Stimulated activated CD8-positive, alpha-beta memory T cell treated with anti-CD3 and anti-CD28 coated beads, Interleukin-7, amount 100 ng/mL, for 24 hours (primary cell): ENCODE measurements at regions not wholly inside any gene's neighbourhood (a gene's known extent, or its start where the extent isn't known, plus 50 kb on each side); places are given as distances from the start of the nearest gene placed in this dataset.
"Not testable (repeated sequence)": the region's sequence is repeated elsewhere in the genome, so short reads cannot be mapped to it uniquely, and the experiment has no call there.

Source experiments
- DNase-seq: peaks from one replicate; pipeline ENCODE4 v3.0.0-alpha.2; 2020; ENCODE audit warnings: low read depth

- no peak for DNase-seq
Observed at GRCh38 chr11:36783808-36784207, 185.8 kb upstream of the RAG2 start.

- DNase-seq, result no peak
Observed at GRCh38 chr11:36779791-36780190, 181.8 kb upstream of the RAG2 start.

DNA sequence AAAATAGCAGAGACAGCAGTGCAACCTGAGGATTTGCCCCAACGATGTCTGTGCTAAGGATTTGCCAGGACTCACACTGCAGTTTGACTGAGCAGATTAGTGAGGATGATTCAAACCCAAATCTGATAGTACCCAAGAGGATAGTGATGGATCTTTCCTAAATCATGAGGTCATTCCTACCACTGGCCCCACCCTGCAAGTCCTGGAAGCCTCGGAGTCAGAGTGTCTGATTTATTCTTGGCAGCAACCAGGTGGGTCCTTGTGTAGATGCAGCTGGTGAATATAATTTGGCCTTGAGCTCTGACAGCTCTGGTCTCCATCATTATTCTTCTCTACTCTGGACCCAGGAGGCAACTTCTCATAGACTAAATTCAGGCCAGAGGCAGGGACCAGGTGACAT lies 179.3 kb upstream of the RAG2 start:
- no peak for DNase-seq

DNA sequence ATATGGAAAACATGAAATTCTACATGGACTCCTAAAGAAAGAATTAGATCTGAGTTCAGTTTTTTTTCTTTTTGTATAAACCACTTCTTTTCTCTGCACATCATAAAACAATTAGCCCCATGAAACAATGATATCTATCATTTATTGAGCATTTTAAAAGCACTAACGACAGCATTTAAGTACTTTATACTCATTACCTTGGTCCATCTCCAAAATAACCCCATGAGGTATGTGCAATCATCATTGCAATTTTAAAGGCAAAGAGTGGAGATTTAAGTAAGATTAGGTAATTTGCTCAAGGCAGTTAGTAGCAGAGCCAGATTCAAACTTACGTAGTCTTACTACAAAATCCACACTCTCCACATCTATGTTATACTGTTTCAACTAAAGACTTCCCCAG lies 177.7 kb upstream of the RAG2 start:
- no peak for DNase-seq

DNA sequence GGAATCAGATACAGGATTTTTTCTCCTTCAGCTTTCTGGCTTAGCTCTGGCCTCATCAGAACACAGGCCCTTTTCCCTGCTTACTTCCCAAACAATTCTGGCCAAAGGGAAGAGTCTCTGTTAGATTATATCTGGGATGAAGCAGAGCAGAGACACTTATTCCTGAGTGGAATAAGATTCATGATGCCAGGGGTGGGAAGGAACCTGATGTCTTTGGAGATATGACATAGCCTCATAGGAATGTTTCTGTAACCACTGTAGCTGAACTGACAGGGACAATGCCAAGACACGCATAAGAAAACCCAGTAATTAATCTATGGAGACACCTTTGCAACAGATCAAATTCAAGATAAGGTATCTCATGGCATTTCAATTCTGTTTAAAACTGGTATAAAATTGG lies 177.1 kb upstream of the RAG2 start:
- DNase-seq, result no peak

DNA sequence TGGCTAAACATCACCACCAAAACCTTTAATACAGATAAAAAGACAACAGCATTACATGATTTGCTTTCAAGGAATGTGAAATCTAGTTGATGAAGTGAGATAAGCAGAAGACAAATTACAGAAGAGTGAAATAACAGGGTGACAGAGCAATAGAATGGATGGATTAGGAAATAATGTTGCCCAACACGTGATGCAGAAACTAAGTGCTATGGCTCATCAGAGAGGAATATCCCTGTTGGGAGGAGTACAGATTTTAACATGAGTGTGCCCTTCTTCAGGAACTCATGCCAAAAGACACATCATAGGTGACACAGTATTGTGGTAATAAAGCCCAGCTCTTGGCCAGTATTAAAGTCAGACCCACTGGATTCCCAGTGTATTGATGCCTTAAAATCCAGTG lies 176.6 kb upstream of the RAG2 start:
- no peak for DNase-seq

DNA sequence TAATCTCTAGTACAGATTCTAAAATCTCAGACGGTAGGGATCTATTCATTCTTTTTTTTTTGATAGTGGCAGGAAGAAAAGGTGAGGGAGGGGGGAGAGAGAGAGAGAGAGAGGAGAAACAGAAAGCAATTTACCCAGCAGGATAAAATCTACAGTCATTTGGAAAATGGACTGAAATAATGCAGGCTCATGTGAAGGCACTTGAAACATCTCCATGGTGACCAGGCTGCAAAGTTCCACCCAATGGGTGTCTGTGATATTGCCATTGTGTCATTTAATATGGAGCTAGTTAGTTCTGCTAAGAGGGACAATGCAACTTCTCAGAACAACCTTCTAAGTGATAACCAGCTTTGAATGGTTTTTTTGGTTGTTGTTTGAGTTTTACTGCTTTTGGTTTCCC lies 165.2 kb upstream of the RAG2 start:
- DNase-seq, result no peak

GRCh38 chr11:36757075-36757474 lies 159.0 kb upstream of the RAG2 start:
- DNase-seq, result no peak

DNA sequence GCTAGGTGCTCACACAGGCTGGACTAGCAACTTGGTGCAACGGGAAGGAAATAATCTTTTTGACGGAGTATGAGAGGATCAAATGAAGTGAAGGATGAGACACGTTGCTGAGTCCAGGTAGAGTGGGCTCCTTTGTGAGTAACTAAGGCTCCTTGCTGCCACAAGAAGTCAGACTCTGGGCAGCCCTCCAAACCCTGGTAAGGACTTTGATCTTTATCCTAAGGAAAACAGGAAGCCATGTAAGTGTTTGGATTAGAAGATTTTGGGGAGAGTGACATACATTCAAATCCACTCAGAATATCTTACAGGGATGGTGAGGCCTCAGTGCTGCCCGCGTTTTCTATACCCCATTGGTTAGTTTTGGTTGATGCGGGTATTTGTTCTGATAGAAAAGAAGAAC lies 155.9 kb upstream of the RAG2 start:
- no peak for DNase-seq

DNA sequence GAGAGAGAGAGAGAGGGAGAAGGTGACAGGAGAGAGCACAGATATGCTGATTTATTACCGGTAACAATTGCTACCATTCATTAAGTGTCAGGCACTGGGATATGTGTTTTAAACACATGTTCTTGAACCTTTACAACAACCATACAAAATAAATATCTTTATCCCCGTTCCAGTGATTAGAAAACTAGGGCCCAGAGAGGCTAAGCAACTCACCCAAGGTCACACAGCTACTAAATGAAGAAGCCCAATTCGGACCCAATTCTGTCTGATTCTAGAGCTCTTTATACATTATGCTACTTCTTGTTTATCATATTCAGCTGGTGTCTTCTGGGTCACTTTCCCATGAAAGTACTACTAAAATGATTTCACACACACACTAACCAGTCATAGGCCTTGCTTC lies 154.0 kb upstream of the RAG2 start:
- DNase-seq, result no peak

- DNase-seq, result no peak
Observed at GRCh38 chr11:36751335-36751781, 153.3 kb upstream of the RAG2 start.

- no peak for DNase-seq
Observed at GRCh38 chr11:36750349-36750748, 152.3 kb upstream of the RAG2 start.

DNA sequence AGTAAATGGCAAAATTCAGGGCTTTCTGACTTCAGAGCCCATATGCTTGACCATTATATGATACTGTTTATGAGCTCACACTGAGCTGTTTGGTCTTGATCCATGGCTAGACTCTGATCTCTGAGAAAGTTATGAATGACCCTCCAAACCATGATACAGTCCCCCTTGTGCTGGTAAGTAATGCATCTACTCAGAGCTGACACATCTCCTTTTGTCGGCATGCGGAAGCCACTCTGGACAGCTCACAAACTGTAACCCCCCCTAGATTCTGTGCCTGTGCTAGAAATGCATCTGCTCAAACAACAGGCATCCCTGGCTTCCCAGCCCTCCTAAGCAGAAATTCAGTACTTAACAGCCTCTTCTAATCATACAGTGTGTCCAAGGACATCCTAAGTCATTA lies 150.8 kb upstream of the RAG2 start:
- no peak for DNase-seq

DNA sequence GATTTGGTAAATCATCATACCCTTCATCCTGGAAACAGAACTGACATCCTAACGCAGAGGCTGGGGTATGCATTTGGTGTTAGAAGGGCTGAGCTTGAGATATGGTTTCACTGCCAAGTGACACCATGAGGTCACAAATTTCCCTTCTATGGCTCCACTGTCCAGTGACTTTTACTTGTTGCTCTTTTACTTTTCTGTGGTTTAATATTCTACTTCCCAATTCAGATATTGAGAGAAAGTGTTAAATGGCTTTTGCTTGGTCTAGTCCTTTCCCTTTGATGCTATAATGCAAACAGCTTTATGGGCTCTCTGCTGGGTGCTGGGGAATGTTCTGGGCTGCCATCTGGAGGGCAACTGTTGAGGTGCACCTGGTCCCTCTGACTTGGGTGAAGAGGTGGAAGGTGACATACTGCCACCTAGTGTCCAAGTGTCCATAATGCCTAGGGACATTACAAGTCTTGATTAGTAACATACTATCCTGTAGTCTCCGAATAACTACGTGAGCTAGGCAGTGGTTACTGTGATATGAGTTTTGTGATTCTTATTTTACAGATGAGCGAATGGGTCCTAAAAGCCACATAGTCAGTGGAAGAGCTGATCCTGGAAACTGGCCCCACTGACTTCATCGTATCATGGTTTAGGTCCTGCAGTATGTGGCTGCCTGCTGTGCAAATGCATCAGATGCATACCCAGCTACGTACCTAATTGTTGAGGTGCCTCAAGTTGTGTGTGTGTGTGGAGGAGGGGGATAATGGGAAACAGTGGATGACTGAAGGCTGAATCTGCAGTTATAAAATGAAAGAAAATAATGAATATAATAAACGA lies 149.1 kb upstream of the RAG2 start:
- peak; percentile 74 for DNase-seq

- DNase-seq, result peak; percentile 34
Observed at GRCh38 chr11:36744375-36745168, 146.5 kb upstream of the RAG2 start.

DNA sequence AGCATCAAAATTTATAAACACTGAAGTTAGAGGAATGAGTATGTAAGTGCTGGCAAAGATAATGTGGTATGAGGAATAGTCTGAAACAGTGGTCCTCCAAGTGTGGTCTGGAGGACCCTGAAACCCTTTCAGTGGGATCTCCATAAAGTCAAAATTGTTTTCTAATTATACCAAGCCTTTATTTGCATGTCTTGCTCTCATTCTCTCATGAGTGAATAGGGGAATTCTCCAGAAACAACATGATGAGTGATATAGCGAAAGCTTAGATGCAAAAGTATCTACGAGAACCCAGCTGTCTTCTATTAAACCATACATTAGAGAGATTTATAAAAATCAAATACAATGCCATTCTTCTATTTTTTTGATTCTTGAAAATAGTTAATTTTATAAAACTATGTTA lies 145.0 kb upstream of the RAG2 start:
- no peak for DNase-seq

- DNase-seq, result no peak
Observed at GRCh38 chr11:36741515-36741914, 143.5 kb upstream of the RAG2 start.

DNA sequence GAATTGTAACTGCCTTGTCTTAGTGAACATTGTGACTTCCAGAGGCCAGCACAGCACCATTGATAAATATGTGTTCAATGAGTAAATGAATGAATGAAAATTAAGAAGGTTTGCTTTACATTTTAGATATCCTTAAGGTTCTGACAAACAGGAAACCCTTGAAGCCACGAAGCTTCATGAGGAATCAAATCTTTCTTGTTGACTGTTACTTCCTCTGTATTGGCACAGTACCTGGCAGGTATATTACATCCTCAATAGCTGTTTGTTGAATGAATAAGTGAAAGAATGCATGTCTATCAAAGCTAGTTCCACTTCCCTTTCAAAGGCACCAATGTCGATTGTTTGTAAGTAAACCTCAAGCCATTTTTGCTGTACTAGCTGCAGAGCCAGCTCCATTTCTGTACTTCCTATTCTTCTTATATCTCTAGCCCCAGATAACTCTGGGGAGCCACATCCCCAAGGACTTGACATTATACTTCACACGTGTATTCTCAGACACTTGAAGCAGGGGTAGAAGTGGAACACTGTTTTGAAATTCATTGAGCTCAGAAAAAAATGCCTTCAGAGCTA lies 140.3 kb upstream of the RAG2 start:
- DNase-seq, result no peak

GRCh38 chr11:36736103-36736502 lies 138.1 kb upstream of the RAG2 start:
- no peak for DNase-seq

DNA sequence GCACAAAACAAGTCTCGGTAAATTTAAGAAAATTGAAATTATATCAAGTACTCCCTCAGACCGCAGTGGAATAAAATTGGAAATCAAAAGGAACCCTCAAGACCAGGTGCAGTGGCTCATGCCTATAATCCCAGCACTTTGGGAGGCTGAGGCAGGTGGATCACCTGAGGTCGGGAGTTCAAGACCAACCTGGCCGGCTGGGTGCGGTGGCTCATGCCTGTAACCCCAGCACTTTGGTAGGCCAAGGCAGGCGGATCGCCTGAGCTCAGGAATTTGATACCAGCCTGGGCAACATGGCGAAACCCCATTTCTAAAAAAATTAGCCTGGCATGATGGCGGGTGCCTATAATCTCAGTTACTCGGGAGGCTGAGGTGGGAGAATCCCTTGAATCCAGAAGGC lies 135.7 kb upstream of the RAG2 start:
- DNase-seq, result not testable (repeated sequence)

DNA sequence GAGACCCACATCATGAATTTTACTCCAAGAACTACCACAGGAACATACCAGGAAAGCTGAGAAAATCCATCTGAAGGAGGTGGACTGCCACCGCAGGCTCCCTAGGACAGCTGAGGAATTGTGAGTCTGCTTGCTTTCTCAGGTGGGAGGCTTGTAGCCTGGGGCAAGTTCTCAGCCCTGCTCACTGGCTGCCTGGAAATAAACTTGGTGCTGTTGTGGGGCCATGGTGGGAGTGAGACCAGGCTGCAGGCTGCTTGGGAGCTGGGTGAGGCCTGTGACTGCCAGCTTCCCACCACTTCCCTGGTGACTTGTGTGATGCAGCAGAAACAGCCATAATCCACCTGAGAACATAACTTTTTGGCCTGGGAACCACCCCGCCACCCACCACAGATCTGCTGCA lies 132.7 kb upstream of the RAG2 start:
- DNase-seq, result no peak

DNA sequence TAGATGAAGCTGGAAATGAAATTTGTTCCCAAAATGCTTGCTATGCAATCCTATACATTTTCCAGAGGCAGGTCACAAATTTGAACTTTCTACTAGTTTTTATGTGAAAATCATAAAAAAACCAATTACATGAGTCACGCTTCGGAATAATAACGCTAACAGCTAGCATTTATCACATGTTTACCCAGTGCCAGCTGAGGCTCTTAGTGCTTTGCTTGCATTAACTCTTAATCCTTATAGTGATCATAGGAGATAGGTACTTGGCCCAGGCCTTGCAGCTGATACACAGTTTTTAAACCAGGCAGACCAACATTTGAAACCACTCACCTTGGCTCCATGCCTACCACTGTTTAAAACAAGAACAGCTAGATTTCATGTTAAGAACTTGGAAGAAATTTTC lies 131.8 kb upstream of the RAG2 start:
- no peak for DNase-seq

- DNase-seq, result no peak
Observed at GRCh38 chr11:36726420-36726819, 128.4 kb upstream of the RAG2 start.
